DND-41 (cell line): ENCODE measurements at regions not wholly inside any gene's neighbourhood (a gene's known extent, or its start where the extent isn't known, plus 50 kb on each side); places are given as distances from the start of the nearest gene placed in this dataset.

Experiments
- CTCF ChIP-seq: IDR thresholded peaks from 2 replicates; pipeline ENCODE4 v1.5.1; 2012; ENCODE audit warnings: borderline replicate concordance, low read length, moderate library complexity, mild to moderate bottlenecking; ENCODE audit not compliant: poor library complexity, severe bottlenecking; ENCODE audit errors: extremely low read depth
- EZH2 ChIP-seq: IDR thresholded peaks from 3 replicates; pipeline ENCODE4 v1.6.1; 2012; ENCODE audit warnings: borderline replicate concordance, low read depth, mild to moderate bottlenecking, moderate library complexity, low read length, inconsistent platforms; ENCODE audit not compliant: severe bottlenecking

- TF ChIP-seq CTCF (no peak), EZH2 (no peak)
Observed at GRCh38 chr5:114265432-114266060, 96.3 kb upstream of the KCNN2 start.
